Activated CD4-positive, CD25-positive, alpha-beta regulatory T cell treated with anti-CD3 and anti-CD28 coated beads, Interleukin-2, amount 50 U/mL, for 16 hours (primary cell): ENCODE measurements at regions not wholly inside any gene's neighbourhood (a gene's known extent, or its start where the extent isn't known, plus 50 kb on each side); places are given as distances from the start of the nearest gene placed in this dataset.
"Not testable (repeated sequence)": the region's sequence is repeated elsewhere in the genome, so short reads cannot be mapped to it uniquely, and the experiment has no call there.

Experiments
- DNase-seq: peaks from one replicate; pipeline ENCODE4 v3.0.0-alpha.2; 2020; ENCODE audit warnings: low read depth, low spot score

DNA sequence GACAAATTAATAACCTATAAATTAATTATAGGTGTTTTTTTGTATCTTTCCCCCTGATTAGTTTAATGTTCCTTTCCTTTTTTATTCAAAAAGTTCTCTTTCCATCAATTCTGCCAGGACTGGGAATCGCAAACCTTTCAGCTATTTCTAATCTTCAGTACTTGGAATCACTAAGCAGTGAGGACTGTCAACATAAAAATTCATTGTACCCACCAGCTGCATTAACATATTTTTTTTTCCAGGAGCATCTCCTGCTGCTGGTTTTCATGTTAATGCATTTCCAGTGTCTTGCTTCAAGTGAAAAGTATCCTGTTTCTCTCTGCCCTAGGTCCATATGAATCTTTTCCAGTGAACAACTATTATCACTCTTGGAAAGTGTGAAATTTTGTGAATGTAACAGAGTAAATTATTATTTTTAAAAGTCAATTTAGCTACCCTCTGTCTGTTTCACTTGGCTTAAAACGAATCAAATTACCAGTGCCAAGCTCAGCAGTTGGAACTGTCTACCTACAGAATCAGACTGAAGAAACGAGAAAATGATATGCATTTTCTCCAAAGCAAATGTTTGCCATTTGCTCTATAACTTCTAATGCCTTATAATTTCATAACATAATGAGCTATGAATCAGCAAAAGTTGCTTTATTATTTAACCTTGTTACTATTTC, 804.4 kb downstream of the EPHA4 start:
- DNase-seq = no peak

DNA sequence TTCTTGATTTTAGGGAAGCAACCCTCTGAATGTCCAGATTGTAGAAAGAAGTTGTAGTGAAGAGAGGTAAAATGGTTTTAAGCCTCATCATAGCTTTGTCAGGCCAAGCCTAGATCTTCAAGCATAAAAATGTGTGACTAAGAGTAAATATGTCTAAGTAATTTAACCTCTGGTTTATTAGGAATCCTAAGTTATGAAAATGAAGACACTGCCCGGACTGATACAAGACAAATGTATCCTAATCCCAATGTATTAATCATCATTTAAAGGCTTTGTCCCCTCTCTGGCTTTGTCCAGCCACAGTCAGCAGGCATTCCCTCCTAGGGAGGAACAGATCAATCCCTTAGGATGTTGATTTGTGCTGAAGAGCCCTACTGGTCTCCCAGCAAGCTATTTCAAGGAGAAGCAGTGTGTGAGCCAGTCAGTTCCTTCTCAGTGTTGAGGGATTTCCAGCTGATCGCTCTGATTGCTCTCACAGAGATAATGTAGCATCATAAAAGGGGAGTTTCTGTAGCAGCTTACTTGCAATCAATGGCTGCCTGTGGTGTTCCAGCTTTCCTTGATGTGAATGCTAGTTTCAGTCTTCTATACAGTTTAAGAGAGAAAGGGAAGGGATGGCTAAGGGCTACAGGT, 796.1 kb downstream of the EPHA4 start:
- no peak for DNase-seq

DNA sequence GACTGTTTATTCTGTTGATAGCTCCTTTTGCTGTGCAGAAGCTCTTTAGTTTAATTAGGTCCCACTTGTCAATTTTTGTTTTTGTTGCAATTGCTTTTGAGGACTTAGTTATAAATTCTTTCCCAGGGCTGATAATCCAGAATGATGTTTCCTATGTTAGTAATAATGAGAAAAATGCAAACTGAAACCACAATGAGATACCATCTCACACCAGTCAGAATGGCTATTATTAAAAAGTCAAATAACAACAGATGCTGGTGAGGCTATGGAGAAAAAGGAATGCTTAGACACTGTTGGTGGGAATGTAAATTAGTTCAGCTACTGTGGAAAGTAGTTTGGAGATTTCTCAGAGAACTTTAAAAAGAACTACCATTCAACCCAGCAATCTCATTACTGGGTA, 793.0 kb downstream of the EPHA4 start:
- not testable (repeated sequence) for DNase-seq

DNA sequence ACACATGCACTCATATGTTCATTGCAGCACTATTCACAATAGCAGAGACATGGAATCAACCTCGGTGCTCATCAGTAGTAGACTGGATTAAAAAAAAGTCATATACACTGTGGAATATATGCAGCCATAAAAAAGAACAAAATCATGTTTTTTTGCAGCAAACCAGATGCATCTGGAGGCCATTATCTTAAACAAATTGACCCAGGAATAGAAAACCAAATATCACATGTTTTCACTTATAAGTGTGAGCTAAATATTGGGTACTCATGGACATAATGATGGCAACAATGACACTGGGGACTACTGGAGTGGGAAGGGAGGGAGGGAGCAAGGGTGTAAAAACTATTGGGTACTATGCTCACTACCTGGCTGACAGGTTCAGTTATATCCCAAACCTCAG, 792.6 kb downstream of the EPHA4 start:
- no peak for DNase-seq

DNA sequence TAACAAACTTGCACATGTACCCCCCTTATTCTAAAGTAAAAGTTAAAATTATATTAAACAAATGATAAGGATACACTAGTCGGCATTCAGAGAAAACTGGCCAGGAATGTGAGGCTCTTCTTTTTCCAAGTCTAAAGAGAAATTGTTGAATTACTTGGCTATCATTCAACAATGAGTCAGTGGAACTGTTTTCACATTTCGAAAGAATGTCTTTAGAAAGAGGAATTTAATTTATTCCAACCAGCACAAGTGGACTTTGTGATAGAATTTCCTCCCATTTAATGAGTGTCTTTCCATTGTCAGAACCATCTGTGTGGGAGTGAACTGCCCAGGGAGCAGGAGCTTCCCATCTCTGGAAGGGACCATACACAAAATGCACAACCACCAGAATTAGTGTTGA, 792.2 kb downstream of the EPHA4 start:
- no peak for DNase-seq

DNA sequence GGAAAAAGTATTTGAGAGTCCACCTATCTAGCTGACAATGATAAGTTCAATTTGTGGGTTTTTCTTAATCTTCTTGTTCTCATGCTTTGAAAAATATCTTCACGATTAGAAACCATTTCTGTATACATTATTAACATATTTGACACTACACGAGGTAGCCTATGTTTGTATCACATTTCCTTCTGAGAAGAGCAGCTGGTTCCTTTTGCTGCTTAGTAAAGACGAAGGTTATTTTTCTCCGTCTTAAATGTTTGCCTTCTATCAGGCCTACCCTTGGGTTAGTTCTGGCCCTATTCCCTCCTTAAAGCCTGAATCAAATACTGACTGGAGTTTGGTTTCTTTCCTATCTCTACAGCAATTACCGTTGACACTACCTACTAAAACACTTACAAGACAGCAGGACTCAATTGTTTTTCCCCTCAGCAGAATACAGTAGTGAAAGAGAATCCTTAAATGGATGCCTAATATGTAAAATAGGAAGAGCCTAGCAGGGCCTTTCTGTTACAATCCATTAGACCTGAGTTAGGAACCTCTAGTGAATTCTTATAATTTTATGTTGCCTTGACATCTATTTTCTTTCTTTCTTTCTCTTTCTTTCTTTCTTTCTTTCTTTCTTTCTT, 790.4 kb downstream of the EPHA4 start:
- no peak for DNase-seq

DNA sequence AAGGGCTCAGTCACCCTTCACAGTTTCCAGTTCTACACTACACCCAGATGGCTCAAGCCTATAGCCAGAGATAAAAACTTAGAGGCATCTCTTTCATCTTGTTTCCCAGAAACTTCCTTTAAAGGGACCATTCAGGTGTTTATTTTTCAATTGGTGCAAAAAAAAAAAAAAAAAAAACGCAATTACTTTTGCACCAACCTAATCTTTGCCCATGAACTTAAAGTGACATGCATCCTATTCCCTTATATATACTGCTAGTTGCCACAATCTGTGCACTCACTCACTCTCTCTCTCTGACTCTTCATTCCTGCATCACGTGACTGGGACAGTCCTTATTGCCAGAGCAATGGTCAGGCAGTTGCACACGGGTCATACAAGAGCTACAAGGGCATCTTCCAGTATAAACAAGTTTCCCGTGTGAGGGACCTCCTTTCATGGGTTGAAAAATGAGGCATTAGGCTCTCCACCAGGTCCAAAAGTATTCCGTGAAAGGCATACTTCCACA, 789.4 kb downstream of the EPHA4 start:
- no peak for DNase-seq

DNA sequence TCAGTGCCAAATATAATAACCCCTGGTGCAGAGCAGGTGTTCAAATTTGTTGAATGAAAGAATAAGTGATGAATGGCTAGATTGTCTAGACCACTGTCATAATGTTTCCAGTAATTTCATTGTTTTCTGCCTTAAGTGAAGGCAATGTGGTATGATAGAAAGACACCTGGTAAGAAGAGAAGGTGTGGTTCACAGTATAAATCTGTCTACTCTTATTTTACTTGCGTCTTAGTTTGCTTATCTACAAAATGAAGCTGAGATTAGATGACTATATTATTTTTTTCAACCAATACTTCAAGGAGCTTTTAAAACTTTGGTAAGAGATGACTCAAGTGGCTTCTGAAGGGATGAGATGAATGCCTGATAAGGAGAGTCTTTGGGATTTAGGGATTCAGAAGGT, 788.4 kb downstream of the EPHA4 start:
- no peak for DNase-seq

DNA sequence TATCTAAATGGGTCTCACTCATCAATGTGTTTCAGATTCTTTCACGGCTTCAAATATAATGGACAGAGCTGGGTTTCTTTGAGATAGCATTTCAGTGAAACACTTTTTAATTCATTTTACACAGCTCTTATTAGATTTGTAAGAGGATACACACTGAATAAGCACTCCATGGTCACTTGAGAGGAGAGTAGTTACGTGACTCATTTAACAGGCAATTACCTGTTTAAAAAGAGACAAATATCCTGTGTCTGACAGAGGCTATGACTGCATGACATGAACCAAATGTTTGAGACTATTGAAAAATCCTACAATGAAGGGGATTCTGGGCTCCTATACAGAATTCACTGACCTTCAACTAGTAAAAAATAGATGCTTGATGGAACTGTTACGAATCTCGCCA, 786.9 kb downstream of the EPHA4 start:
- DNase-seq = no peak

DNA sequence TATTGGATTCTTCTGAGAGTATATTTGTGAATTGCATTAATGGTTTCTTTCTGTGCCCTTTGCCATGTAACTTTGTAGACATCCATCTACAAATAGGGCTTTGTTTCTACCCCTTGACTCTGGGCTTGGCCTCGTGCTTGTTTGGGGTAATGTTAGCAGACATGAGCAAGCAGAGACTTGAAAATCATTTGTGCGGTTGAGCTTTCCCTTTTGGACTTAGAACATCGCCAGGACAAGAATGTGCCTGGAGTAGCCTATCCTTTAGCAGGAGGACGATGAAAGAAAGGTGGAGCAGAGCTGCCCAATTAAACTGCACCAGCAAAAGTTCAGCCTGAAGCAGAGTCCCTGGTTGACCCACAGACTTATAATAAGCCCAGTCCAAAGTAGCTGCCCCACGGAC, 785.9 kb downstream of the EPHA4 start:
- no peak for DNase-seq

DNA sequence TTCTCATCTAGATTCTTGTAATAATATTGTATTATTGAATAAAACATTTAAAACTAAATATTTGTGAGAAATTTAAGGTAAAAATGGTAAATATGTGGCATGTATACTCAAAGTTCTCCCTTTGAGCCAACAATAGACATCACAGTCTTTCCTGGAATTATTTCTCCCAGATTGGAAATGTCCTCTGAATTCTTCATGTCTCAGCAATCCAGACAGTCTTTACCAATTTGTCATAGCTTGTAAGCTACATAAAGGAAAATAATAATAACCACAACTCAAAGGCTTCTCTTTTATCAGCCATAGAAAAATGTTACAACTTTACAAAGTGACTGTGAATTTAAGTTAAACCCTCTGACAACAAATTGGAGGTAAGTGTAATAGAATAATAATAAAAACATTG, 784.9 kb downstream of the EPHA4 start:
- no peak for DNase-seq

DNA sequence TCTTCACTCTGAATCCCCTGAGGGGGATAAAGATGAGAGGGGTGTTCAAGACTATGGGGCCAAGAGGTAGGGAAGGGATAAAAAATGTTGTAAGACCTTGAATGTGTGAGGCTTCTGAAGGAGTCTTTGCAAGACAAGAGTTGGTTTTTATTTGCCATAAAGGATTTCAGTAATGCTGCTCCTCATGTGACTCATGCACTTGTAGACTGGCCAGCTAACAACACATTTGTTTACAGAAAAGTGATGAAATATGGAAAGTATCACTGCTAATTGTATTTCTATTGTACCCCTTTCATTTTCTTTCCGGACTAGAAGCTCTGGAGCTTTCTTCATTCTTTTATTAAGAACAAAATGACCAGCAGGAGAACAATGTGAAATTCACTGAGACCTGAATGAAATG, 782.1 kb downstream of the EPHA4 start:
- no peak for DNase-seq

DNA sequence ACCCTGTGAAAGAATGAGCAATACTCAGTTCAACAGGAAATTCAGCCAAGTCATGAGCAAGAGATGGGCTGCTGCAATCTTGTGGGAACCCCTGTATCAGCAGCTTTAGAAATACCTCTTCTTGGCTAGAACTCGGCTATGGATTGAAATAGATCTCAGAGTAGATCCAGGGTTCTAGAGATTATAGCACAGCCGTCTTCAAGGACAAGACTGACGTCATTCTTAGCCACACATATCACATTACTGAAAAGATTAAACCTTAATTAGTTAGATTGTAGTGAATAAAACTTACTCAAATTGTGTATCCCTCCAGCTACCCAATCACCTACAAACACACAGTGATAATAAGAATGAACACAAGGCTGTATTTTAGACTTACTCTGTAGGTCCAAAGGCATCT, 776.4 kb downstream of the EPHA4 start:
- DNase-seq = no peak

DNA sequence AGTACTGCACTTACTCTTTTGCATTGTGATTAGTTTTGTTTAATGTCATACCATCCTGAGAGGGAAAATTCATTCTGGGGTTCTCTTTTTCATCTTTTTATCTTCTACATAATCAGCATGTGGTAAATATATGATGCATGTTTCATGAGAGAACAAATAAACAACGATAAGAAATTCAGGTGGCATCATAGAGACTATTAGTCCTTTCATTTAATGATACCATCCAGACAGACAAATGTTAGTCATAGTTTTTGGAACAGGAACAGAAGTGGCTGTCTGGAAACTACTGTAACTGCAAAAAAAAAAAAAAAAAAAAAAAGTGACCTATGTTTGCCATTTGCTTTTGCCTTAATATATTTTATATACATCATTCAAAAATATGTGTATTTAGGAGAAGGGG, 761.0 kb downstream of the EPHA4 start:
- no peak for DNase-seq

DNA sequence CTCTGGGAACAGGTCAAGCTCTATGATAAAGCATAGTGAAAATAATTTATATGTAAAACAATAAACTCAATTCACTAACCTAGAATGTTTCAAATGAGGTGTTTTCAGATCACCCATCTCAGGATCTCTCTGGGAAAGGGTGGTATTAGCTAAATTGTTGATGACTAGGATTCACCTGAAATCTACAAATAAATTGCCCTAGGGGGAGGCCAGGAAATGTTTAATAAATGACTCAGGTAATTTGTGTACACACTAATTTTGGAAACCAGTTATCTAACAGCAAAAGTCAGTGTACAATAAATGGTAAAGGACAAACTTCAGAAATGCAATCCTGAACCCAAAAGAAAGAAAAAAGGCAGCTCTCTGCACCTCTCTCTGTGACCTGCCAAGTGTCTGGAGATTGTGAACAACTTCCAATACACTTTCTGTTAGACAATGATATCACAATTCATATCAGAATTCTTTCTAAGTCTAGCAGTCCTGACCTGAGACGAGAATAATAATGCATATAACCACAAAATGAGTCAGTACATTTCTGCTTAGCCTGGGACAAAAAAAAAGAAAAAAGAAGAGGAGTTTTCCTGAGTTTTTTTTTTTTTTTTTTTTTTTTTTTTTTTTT, 760.0 kb downstream of the EPHA4 start:
- no peak for DNase-seq

DNA sequence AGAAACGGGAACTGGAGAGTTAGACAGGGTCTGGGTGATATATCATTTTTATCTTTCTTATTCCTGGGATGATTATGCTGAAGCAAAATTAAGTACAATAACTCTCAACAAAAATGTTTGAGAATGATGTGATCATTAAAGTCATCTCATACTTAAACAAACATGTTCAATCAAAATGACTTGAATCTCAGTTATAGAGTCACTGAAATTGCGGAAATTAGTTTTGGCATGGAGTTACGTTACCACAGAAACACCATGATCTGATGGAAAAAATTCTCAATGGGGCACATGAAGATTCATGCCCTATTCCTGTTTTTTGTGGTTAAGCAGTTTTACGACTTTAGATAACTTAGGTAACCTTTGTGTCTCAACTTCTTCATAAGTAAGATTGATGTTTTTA, 757.7 kb downstream of the EPHA4 start:
- DNase-seq = no peak

DNA sequence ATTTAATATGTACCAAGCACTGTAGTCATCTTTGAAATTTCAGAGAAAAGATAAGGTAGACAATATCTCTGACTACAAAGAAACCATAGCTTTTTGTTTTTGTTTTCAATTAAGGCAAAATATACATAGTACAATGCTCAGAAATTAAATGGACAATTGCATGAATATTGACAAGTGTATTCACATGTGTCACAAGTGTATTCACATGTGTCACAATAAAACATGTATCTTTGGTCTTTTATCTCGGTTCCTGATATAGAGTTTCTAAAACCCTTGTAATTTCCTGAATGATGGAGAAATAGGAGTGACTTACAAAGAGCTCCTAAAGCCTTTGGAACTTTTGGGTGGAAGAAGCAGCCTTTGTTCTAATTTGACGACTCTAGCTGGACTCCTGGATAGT, 756.4 kb downstream of the EPHA4 start:
- no peak for DNase-seq

DNA sequence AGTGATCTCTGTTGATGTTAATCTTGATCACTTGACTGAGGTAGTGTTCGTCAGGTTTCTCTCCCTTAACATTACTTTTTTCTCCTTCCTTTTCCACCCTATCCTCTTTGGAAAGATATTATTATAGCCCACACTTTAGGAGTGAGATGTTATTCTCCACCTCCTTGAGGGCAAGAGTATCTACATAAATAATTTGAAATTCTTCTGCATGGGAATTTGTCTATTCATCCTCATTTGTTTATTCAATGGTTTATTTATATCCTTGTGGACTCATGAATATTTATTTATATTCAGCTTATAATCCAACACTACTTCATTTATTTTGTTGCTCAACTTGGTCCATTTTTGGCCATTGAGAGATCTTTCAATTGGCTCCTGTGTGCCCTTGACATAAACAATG, 750.4 kb downstream of the EPHA4 start:
- no peak for DNase-seq

DNA sequence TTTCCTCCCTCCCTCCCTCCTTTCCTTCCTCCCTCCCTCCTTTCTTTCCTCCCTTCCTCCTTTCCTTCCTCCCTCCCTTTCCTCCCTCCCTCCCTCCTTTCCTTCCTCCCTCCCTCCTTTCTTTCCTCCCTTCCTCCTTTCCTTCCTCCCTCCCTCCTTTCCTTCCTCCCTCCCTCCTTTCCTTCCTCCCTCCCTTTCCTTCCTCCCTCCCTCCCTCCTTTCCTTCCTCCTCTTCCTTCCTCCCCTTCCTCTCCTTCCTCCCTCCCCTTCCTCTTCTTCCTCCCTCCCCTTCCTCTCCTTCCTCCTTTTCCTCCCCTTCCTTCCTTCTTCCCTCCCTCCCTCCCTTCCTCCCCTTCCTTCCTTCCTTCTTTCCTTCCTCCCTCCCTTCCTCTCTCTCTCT, 748.5 kb downstream of the EPHA4 start:
- not testable (repeated sequence) for DNase-seq

DNA sequence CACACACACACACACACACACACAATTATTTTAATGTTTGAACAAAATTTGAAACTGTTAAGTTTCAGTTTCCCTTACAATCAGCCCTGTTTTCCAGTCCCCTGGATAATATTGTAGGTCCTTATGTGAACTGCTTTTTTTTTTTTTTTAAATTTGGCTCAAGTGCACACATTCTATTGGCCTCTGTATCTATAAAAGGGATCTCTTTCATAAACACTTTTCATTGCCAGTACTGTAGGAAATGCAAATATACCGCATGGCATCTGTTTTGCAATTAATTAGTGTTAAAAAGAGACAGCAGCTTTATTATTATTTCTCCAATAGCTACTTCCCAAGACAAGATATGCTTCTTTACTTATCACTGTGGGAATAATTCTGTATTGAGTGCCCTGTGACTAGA, 738.7 kb downstream of the EPHA4 start:
- DNase-seq = no peak

DNA sequence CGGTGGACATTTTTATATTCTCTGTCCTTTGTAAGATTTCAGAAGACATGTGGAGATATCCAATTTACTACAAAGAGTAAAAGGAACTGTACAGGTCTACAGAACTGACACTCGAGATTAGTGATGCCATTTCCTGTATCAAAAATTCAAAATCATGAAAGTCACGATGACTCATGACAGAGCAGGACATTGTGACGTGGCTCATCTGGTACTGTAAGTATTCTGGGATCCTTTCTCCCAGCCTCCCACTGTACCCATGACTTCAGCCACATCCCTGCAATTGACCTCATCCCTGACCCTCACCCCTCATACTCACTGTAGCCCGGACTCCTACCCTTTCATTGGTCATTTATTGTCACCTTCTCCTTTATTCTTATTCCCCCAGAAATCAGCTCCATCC, 736.5 kb downstream of the EPHA4 start:
- no peak for DNase-seq

DNA sequence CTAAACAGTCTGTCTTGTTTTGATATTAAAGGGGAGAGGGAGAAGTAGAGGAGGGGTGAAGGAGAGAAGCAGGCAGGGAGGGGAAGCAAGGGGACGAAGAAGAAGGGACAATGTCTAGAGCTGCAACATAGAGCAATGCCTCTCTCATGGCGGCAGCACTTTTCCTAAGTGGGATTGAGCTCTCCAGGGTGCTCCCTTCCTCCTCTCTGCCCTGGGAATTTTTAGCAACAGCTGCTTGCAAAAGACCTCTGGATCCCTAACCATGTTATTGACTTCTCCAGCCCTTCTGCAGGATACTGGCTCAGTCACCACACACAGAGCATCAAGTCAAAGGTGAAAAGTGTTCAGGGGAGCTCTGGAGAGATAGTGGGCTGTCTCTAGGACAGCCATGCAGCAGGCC, 734.9 kb downstream of the EPHA4 start:
- no peak for DNase-seq
